GM23338 (cell line): ENCODE measurements at regions not wholly inside any gene's neighbourhood (a gene's known extent, or its start where the extent isn't known, plus 50 kb on each side); places are given as distances from the start of the nearest gene placed in this dataset.

Experiments
- ATAC-seq: fragments of 200-7000 bp; cut with Tn5 transposase; 3 replicates; pipeline ENCODE4 v1.9.1; 2020
- DNase-seq: peaks from one replicate; pipeline ENCODE4 v3.0.0-alpha.2; 2015; ENCODE audit warnings: low spot score
- H2AFZ ChIP-seq: fragments of 200-600 bp; sonication (generic); 2 replicates; pipeline ENCODE4 v1.8.0; 2016; ENCODE audit warnings: antibody characterized with exemption, mild to moderate bottlenecking, moderate library complexity
- H3F3A ChIP-seq: fragments of 200-600 bp; sonication (generic); replicated peaks from 2 replicates; pipeline ENCODE4 v1.8.0; 2017; ENCODE audit warnings: antibody characterized with exemption, mixed run types, low read depth
- H3K27ac ChIP-seq: fragments of 200-600 bp; sonication (generic); 2 replicates; pipeline ENCODE4 v1.6.1; 2016; ENCODE audit warnings: low read depth
- H3K27me3 ChIP-seq: fragments of 200-600 bp; sonication (generic); 2 replicates; pipeline ENCODE4 v1.8.0; 2016; ENCODE audit warnings: mild to moderate bottlenecking, mixed run types, moderate library complexity; ENCODE audit not compliant: insufficient read depth
- H3K36me3 ChIP-seq: fragments of 200-600 bp; sonication (generic); 2 replicates; pipeline ENCODE4 v1.8.0; 2016; ENCODE audit warnings: mild to moderate bottlenecking; ENCODE audit not compliant: insufficient read depth
- H3K4me1 ChIP-seq: fragments of 200-600 bp; sonication (generic); 2 replicates; pipeline ENCODE4 v1.8.0; 2016; ENCODE audit warnings: mild to moderate bottlenecking, moderate library complexity; ENCODE audit not compliant: insufficient read depth
- H3K4me2 ChIP-seq: fragments of 200-600 bp; sonication (generic); 2 replicates; pipeline ENCODE4 v1.7.1; 2017; ENCODE audit warnings: mixed run types
- H3K4me3 ChIP-seq: fragments of 200-600 bp; sonication (generic); 2 replicates; pipeline ENCODE4 v1.6.1; 2016; ENCODE audit warnings: mixed run types
- H3K79me2 ChIP-seq: fragments of 200-600 bp; sonication (generic); replicated peaks from 2 replicates; pipeline ENCODE4 v1.8.0; 2017; ENCODE audit warnings: mild to moderate bottlenecking; ENCODE audit not compliant: insufficient read depth
- H3K9me2 ChIP-seq: fragments of 200-600 bp; sonication (generic); 2 replicates; pipeline ENCODE4 v1.8.0; 2017; ENCODE audit not compliant: insufficient read depth
- H4K20me1 ChIP-seq: fragments of 200-600 bp; sonication (generic); replicated peaks from 2 replicates; pipeline ENCODE4 v1.8.0; 2017; ENCODE audit warnings: mild to moderate bottlenecking; ENCODE audit not compliant: insufficient read depth
- H3K27ac Mint-ChIP-seq: 2 replicates; pipeline ENCODE4 v1.8.0; 2020; ENCODE audit warnings: inconsistent platforms, mild to moderate bottlenecking, moderate library complexity, mixed read lengths
- H3K27me3 Mint-ChIP-seq: 3 replicates; pipeline ENCODE4 v1.8.0; 2022; ENCODE audit warnings: low read depth, mild to moderate bottlenecking, moderate library complexity, mixed read lengths, inconsistent platforms; ENCODE audit not compliant: insufficient read depth, poor library complexity
- H3K36me3 Mint-ChIP-seq: 3 replicates; pipeline ENCODE4 v1.8.0; 2021; ENCODE audit warnings: low read depth, mild to moderate bottlenecking, inconsistent platforms, moderate library complexity, mixed read lengths
- H3K4me1 Mint-ChIP-seq: 3 replicates; pipeline ENCODE4 v1.8.0; 2020; ENCODE audit warnings: mild to moderate bottlenecking, inconsistent platforms, mixed read lengths
- H3K4me3 Mint-ChIP-seq: 3 replicates; pipeline ENCODE4 v1.8.0; 2021; ENCODE audit warnings: moderate library complexity, mild to moderate bottlenecking, inconsistent platforms, mixed read lengths
- H3K9me3 Mint-ChIP-seq: 3 replicates; pipeline ENCODE4 v1.8.0; 2020; ENCODE audit warnings: moderate library complexity, mild to moderate bottlenecking, inconsistent platforms, mixed read lengths
- ETS1 ChIP-seq: IDR thresholded peaks from 2 replicates; pipeline ENCODE4 v1.6.1; 2016; ENCODE audit warnings: antibody characterized with exemption
- EZH2phosphoT487 ChIP-seq: fragments of 200-600 bp; sonication (generic); IDR thresholded peaks from one replicate; pipeline ENCODE4 v1.8.1; 2018; ENCODE audit warnings: antibody characterized with exemption; ENCODE audit not compliant: unreplicated experiment
- REST ChIP-seq: IDR thresholded peaks from one replicate; pipeline ENCODE4 v1.6.1; 2018; ENCODE audit warnings: antibody characterized with exemption; ENCODE audit not compliant: unreplicated experiment
- ZNF114 ChIP-seq: fragments of 250-450 bp; sonication (Bioruptor Pico); IDR thresholded peaks from 2 replicates; pipeline ENCODE4 v1.5.0; 2020; ENCODE audit warnings: mild to moderate bottlenecking, moderate library complexity
- TF ChIP-seq, protein P1 (sequence below), 2 experiments: fragments of 200-600 bp in 1 of 2; sonication (generic) in 1 of 2; conservative IDR thresholded peaks; 2 replicates each; pipeline versions ENCODE4 v1.5.1 to v1.6.1; 2016 to 2017; ENCODE audit warnings: antibody characterized with exemption in 2 of 2, low read depth in 2 of 2, mild to moderate bottlenecking in 2 of 2, moderate library complexity in 1 of 2

DNA sequence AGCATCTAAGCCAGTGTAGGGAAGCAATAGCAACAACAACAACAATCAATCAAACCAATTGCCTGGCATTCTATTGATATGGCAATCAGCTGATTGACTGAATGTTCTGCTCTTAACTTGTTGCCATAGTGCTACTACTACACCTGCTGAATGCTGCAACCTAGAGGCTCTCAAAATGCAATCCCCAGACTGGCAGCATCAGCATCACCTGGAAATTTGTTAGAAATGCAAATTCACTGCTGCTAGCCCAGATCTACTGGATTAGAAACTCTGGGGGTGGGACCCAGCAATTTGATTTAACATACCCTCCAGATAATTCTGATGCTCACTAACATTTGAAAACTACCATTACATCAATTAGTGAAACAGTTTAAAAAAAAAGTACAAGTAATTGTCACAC is 363.6 kb downstream of the SNAPC1 start:
- Mint-ChIP-seq H3K36me3 (no peaks in the 10 kb centered on the region), H3K9me3 (no peaks in the 10 kb centered on the region), H3K27ac (no peak overlapping the region), H3K27me3 (no peaks in the 10 kb centered on the region), H3K4me3 (no peak overlapping the region), H3K4me1 (peaks cover 9% of the 10 kb centered on the region; the same call in 2 of the 3 replicates)
- H3K4me2 ChIP-seq: no peak overlapping the region
- H3K27me3 ChIP-seq: no peaks in the 10 kb centered on the region
- no peaks in the 10 kb centered on the region for H4K20me1 ChIP-seq
- DNase-seq (peak; percentile 19), ATAC-seq (peak; percentile 60)
- no peaks in the 10 kb centered on the region for H3K79me2 ChIP-seq
- H3K36me3 ChIP-seq: no peaks in the 10 kb centered on the region
- no peaks in the 10 kb centered on the region for H3F3A ChIP-seq
- no peak for TF ChIP-seq ZNF114 (CRISPR knock-in tag)
- TF ChIP-seq, protein P1, sequence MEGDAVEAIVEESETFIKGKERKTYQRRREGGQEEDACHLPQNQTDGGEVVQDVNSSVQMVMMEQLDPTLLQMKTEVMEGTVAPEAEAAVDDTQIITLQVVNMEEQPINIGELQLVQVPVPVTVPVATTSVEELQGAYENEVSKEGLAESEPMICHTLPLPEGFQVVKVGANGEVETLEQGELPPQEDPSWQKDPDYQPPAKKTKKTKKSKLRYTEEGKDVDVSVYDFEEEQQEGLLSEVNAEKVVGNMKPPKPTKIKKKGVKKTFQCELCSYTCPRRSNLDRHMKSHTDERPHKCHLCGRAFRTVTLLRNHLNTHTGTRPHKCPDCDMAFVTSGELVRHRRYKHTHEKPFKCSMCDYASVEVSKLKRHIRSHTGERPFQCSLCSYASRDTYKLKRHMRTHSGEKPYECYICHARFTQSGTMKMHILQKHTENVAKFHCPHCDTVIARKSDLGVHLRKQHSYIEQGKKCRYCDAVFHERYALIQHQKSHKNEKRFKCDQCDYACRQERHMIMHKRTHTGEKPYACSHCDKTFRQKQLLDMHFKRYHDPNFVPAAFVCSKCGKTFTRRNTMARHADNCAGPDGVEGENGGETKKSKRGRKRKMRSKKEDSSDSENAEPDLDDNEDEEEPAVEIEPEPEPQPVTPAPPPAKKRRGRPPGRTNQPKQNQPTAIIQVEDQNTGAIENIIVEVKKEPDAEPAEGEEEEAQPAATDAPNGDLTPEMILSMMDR (conservative IDR thresholded peaks at IDR 0.05; ENCODE audit: low read depth in 2 of 2): peak in 1 of 2 experiments; percentile 12; a peak in 1 of 4 replicates
- no peaks in the 10 kb centered on the region for H3K9me2 ChIP-seq
- no peak overlapping the region for H3K4me3 ChIP-seq
- H3K27ac ChIP-seq: no peak overlapping the region
- H3K4me1 ChIP-seq: no peaks in the 10 kb centered on the region; the same call in 1 of the 2 replicates
- H2AFZ ChIP-seq: no peak overlapping the region

DNA sequence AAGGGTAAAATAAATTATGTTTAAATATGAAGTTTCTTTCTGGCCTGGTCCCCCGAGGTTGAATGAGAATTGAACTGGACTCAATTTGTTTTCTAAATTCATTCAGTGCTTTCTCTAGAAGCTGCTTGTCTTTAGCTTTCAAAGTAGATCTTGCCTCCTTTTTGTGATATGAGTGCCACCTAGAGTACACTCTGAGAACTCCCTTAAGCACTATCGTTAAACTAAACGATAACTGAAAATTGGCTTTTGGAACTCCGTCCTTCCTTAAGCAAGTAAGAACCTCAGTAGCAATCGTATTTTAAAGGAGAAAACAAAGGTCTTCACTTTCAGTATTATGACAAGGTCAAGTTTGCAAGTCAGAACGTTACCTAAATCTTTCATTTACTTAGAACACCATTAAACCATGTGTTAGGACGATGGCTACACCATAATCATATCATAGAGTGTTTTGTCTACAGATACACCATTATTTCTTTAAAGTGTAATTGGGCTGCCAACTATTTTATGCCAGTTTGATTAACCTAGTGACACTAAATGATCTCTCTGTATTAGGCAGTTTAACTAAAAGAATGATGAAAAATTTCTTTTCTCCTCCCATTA is 364.8 kb downstream of the SNAPC1 start:
- H3K27ac Mint-ChIP-seq: no peak overlapping the region
- no peaks in the 10 kb centered on the region for H3F3A ChIP-seq
- H3K4me1 Mint-ChIP-seq: peaks cover 9% of the 10 kb centered on the region; the same call in 2 of the 3 replicates
- H3K4me2 ChIP-seq: no peak overlapping the region
- DNase-seq (peak; percentile 80), ATAC-seq (peak; percentile 81)
- no peak overlapping the region for H3K4me3 Mint-ChIP-seq
- TF ChIP-seq EZH2phosphoT487: no peak
- TF ChIP-seq, protein P1 (conservative IDR thresholded peaks at IDR 0.05; ENCODE audit: low read depth in 2 of 2): peak; percentile 82 to 89
- no peaks in the 10 kb centered on the region for H3K36me3 Mint-ChIP-seq
- no peaks in the 10 kb centered on the region; the same call in 1 of the 2 replicates for H3K4me1 ChIP-seq
- H3K36me3 ChIP-seq: no peaks in the 10 kb centered on the region
- no peaks in the 10 kb centered on the region for H3K79me2 ChIP-seq
- H3K27ac ChIP-seq: no peak overlapping the region
- H3K9me3 Mint-ChIP-seq: no peaks in the 10 kb centered on the region
- H3K27me3 Mint-ChIP-seq: no peaks in the 10 kb centered on the region
- no peak overlapping the region for H2AFZ ChIP-seq
- H3K9me2 ChIP-seq: no peaks in the 10 kb centered on the region
- H3K4me3 ChIP-seq: no peak overlapping the region
- no peaks in the 10 kb centered on the region for H4K20me1 ChIP-seq
- H3K27me3 ChIP-seq: no peaks in the 10 kb centered on the region

- peaks cover 8% of the 10 kb centered on the region; the same call in 2 of the 3 replicates for H3K4me1 Mint-ChIP-seq
- H3K27ac Mint-ChIP-seq: no peak overlapping the region
- no peaks in the 10 kb centered on the region; the same call in 1 of the 2 replicates for H3K4me1 ChIP-seq
- H3K9me3 Mint-ChIP-seq: no peaks in the 10 kb centered on the region; the same call in 2 of the 3 replicates
- no peak overlapping the region for H3K4me2 ChIP-seq
- H3K9me2 ChIP-seq: no peaks in the 10 kb centered on the region; the same call in 1 of the 2 replicates
- H3K36me3 ChIP-seq: no peaks in the 10 kb centered on the region
- H3K27me3 Mint-ChIP-seq: no peaks in the 10 kb centered on the region
- no peaks in the 10 kb centered on the region for H4K20me1 ChIP-seq
- H3K36me3 Mint-ChIP-seq: peaks cover 4% of the 10 kb centered on the region; the same call in 2 of the 3 replicates
- H3K27ac ChIP-seq: no peak overlapping the region
- ATAC-seq: no peak
- H3K79me2 ChIP-seq: no peaks in the 10 kb centered on the region
- no peak overlapping the region for H3K4me3 ChIP-seq
- H3F3A ChIP-seq: no peaks in the 10 kb centered on the region
- no peaks in the 10 kb centered on the region for H3K27me3 ChIP-seq
- H2AFZ ChIP-seq: no peak overlapping the region
- no peak overlapping the region for H3K4me3 Mint-ChIP-seq
- no peak for DNase-seq
- TF ChIP-seq ETS1 (no peak), REST (no peak), ZNF114 (CRISPR knock-in tag) (no peak)
These were observed 368.2 kb downstream of the SNAPC1 start for GRCh38 chr14:62130441-62130840.
